WI38 (cell line): ENCODE measurements at regions not wholly inside any gene's neighbourhood (a gene's known extent, or its start where the extent isn't known, plus 50 kb on each side); places are given as distances from the start of the nearest gene placed in this dataset.

Source experiments
- H3K4me3 ChIP-seq: 2 replicates; pipeline ENCODE4 v1.5.1; 2011; ENCODE audit warnings: low read depth, mild to moderate bottlenecking, control low read depth, low read length
- TF ChIP-seq, protein P1 (sequence below): IDR thresholded peaks from 2 replicates; pipeline ENCODE4 v1.5.1; 2012; ENCODE audit warnings: low read depth, mild to moderate bottlenecking, control low read depth, low read length

GRCh38 chr19:30171795-30172612 is 200.2 kb upstream of the ZNF536 start:
- TF ChIP-seq, protein P1, sequence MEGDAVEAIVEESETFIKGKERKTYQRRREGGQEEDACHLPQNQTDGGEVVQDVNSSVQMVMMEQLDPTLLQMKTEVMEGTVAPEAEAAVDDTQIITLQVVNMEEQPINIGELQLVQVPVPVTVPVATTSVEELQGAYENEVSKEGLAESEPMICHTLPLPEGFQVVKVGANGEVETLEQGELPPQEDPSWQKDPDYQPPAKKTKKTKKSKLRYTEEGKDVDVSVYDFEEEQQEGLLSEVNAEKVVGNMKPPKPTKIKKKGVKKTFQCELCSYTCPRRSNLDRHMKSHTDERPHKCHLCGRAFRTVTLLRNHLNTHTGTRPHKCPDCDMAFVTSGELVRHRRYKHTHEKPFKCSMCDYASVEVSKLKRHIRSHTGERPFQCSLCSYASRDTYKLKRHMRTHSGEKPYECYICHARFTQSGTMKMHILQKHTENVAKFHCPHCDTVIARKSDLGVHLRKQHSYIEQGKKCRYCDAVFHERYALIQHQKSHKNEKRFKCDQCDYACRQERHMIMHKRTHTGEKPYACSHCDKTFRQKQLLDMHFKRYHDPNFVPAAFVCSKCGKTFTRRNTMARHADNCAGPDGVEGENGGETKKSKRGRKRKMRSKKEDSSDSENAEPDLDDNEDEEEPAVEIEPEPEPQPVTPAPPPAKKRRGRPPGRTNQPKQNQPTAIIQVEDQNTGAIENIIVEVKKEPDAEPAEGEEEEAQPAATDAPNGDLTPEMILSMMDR, result no peak
- no peak overlapping the region for H3K4me3 ChIP-seq

DNA sequence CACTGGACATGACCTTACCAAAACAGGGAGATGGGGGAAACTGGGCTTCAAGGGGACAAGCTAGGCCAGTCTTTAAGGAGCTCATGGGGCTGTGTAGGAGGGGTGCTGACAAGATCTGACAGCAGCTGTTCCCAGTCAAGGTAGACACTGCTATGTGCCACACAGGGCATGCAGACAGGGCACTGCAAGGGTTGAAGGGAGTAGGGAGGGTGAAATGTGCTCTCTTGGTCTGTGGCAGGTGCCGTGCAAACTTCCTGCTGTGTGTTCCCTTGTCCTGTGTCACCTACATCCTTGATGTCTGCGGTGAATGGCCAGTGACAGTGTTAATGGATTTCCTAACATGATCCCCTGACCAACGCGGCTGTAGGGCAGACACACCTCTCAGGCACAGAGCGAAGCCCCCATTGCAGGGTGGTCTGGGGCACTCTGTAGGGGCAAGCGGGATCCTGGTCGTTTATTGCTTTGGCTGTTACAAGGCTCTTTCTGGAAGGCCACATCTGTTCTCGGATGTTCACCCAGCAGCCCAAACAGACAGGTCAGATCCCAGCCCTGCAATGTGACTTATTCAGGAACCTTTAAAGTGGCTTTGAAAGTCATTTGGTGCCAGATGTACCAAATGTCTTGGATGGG is 199.5 kb upstream of the ZNF536 start:
- TF ChIP-seq, protein P1, result no peak
- no peak overlapping the region for H3K4me3 ChIP-seq

GRCh38 chr19:30173593-30174356 is 198.4 kb upstream of the ZNF536 start:
- TF ChIP-seq, protein P1, result no peak
- no peak overlapping the region for H3K4me3 ChIP-seq

DNA sequence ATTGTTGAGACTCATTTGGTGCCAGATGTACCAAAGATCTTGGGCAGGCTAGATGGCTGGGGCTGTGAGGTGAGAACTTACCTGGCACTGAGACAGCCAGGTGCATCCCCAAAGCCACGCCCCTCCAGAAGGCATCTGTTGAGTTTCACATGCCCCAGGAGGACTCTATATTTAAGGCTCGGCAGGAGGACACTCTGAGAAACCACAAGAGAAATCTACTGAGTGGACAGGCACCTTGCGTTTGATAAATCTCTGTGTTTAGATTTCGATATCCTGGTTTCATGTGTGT is 197.9 kb upstream of the ZNF536 start:
- H3K4me3 ChIP-seq, result no peak overlapping the region
- TF ChIP-seq, protein P1, result no peak

- no peak overlapping the region for H3K4me3 ChIP-seq
- TF ChIP-seq, protein P1, result no peak
These were observed 197.4 kb upstream of the ZNF536 start for GRCh38 chr19:30174791-30175190.

GRCh38 chr19:30175987-30176386 is 196.2 kb upstream of the ZNF536 start:
- TF ChIP-seq, protein P1, result no peak
- no peak overlapping the region for H3K4me3 ChIP-seq
